Sigmoid colon (tissue), 6 donors: ENCODE measurements at regions not wholly inside any gene's neighbourhood (a gene's known extent, or its start where the extent isn't known, plus 50 kb on each side); places are given as distances from the start of the nearest gene placed in this dataset.

Source experiments
- DNase-seq: peaks from one replicate; pipeline ENCODE4 v3.0.0-alpha.2; 2019
- H3K27ac ChIP-seq, 4 donors: fragments of 200-600 bp; sonication (generic); one replicate each; pipeline ENCODE4 v1.5.1; 2016 to 2019; ENCODE audit warnings: mild to moderate bottlenecking in 1 of 4
- H3K27me3 ChIP-seq, 3 donors: fragments of 200-600 bp; sonication (generic); one replicate each; pipeline ENCODE4 v1.5.1; 2019; ENCODE audit warnings: mild to moderate bottlenecking in 1 of 3
- H3K36me3 ChIP-seq, 4 donors: fragments of 200-600 bp; sonication (generic); one replicate each; pipeline ENCODE4 v1.5.1; 2016 to 2019
- H3K4me1 ChIP-seq, 4 donors: fragments of 200-600 bp; sonication (generic); one replicate each; pipeline ENCODE4 v1.5.1; 2017 to 2019
- H3K4me3 ChIP-seq, 4 donors: fragments of 200-600 bp; sonication (generic); one replicate each; pipeline ENCODE4 v1.5.1; 2017 to 2019; ENCODE audit warnings: mild to moderate bottlenecking in 2 of 4, moderate library complexity in 1 of 4
- H3K9me3 ChIP-seq, 4 donors: fragments of 200-600 bp in 3 of 4; sonication (generic) in 3 of 4; one replicate each; pipeline versions ENCODE4 v1.5.1 to v1.6.1; 2013 to 2019
- EP300 ChIP-seq, 4 donors: sonication (generic); formaldehyde crosslinking; IDR thresholded peaks; one replicate each; pipeline ENCODE4 v1.6.1; 2017; ENCODE audit warnings: antibody characterized with exemption in 4 of 4
- POLR2A ChIP-seq, 2 donors: fragments of 450-650 bp; IDR thresholded peaks; one replicate each; pipeline ENCODE4 v1.6.1; 2016; ENCODE audit warnings: antibody characterized with exemption in 2 of 2, mild to moderate bottlenecking in 2 of 2, moderate library complexity in 2 of 2
- POLR2AphosphoS5 ChIP-seq, 4 donors: sonication (generic); formaldehyde crosslinking; IDR thresholded peaks; one replicate each; pipeline ENCODE4 v1.6.1; 2017; ENCODE audit warnings: antibody characterized with exemption in 4 of 4
- WGBS, 2 donors: extraction: QIAGEN DNeasy Blood & Tissue Kit; methylation state at CpG; one replicate each; pipeline ENCODE4 v1.1.7; 2013; 5-methylcytosine and 5-hydroxymethylcytosine counted together
- intact Hi-C: fragments of 100-400 bp; cut with DNase I; formaldehyde crosslinking; loops from one replicate; pipeline ENCODE4 v1.15.1; 2023
- TF ChIP-seq, protein P1 (sequence below), 4 experiments: fragments of 450-650 bp in 3 of 4; fragments of 200-600 bp in 1 of 4; IDR thresholded peaks; one replicate each; pipeline ENCODE4 v1.5.1; 2016 to 2019; ENCODE audit warnings: antibody characterized with exemption in 4 of 4, mild to moderate bottlenecking in 3 of 4, moderate library complexity in 2 of 4
- donor health status: healthy with polysubstance abuse.
- donor health status: healthy.

DNA sequence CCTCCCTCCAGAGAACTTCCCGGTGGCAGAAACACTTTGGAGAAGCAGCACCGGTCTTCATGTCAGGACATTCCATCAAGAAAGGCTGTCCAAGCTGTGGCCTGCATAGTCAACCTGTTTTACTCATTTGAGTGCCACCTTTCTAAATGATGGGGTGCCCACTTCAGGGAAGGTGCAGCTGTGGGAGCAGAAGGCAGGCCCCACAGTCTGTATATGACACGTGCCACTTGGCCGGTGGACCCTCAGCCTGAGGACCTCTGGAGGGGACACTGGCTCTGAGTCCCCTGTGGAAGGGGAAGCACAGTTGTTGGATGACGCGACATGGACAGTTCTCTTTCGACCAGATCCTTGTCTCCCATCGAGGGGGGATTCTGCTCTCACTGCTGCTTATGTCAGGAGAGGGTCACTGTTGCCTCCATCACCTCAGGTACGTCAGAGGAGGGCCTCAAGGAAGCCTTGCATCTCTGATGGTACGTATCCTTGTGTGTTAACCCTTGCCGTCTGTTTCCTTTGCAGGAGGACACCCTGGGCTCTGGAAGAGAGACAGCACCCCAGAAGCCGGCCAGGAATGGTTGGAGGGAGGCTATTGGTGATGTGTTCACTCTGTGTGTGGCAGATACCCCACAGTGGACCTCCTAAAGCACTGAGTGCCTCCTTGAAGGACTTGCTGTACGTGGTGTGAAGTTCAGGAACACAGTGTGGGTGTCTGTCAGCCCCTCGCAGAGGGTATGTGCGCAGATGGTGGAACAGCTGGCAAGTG lies 132.1 kb upstream of the RTL1 start:
- H3K4me3 ChIP-seq: no peak overlapping the region
- WGBS, 2 donors: 77 to 84% methylated on average over 15 of the region's 15 CpGs
- TF ChIP-seq POLR2A (IDR thresholded peaks at IDR 0.05) (no peak), EP300 (IDR thresholded peaks at IDR 0.05) (no peak), POLR2AphosphoS5 (IDR thresholded peaks at IDR 0.05) (no peak)
- TF ChIP-seq, protein P1, sequence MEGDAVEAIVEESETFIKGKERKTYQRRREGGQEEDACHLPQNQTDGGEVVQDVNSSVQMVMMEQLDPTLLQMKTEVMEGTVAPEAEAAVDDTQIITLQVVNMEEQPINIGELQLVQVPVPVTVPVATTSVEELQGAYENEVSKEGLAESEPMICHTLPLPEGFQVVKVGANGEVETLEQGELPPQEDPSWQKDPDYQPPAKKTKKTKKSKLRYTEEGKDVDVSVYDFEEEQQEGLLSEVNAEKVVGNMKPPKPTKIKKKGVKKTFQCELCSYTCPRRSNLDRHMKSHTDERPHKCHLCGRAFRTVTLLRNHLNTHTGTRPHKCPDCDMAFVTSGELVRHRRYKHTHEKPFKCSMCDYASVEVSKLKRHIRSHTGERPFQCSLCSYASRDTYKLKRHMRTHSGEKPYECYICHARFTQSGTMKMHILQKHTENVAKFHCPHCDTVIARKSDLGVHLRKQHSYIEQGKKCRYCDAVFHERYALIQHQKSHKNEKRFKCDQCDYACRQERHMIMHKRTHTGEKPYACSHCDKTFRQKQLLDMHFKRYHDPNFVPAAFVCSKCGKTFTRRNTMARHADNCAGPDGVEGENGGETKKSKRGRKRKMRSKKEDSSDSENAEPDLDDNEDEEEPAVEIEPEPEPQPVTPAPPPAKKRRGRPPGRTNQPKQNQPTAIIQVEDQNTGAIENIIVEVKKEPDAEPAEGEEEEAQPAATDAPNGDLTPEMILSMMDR (IDR thresholded peaks at IDR 0.05): no peak
- H3K36me3 ChIP-seq: no peaks in the 10 kb centered on the region
- peak; percentile 30 for DNase-seq
- intact Hi-C loops: no loop called here
- no peaks in the 10 kb centered on the region for H3K9me3 ChIP-seq
- no peak overlapping the region for H3K27ac ChIP-seq
- H3K27me3 ChIP-seq: no peaks in the 10 kb centered on the region
- H3K4me1 ChIP-seq: no peaks in the 10 kb centered on the region

DNA sequence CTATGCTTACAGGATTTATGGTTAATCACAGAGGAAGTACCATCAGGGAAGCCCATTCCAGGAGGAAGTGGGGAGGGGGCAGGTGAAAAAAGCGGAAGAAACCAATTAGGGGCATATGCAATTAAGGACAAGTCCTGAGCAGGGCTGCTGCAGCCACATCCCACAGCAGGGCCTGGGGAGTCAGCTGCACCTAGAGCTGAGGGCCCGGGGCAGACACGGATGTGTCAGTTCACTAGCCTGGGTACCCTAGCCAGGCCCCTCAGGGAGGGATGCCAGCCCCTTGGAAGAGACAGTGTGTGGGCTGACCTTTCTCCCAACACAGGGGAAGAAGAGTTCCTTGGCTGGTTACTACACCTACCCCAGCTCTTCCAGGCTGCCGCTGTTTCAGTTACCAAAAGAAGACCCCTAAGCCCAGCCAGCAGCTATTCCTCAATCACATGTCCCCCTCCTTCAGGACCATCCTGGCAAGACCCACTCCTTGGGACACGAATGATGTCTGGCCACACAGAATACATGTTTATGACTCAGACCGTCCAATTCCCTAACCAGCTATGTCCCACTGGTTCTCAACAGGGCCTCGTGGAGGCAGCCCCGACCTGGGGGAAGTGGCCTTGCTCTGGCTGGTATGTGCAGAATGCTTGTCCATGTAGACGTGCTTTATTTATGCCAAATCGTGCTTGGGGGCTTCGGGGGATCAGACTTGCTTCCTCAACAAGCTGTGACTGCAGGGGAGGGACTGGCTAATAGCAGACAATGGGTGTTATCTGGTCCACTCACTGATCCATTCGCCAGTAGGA lies 133.7 kb upstream of the RTL1 start:
- WGBS, 2 donors: 79 to 81% methylated on average over 12 of the region's 12 CpGs
- no peaks in the 10 kb centered on the region for H3K27me3 ChIP-seq
- H3K36me3 ChIP-seq: no peaks in the 10 kb centered on the region
- H3K27ac ChIP-seq: no peak overlapping the region
- intact Hi-C loops: no loop called here
- H3K4me1 ChIP-seq: no peaks in the 10 kb centered on the region
- no peak overlapping the region for H3K4me3 ChIP-seq
- TF ChIP-seq, protein P1 (IDR thresholded peaks at IDR 0.05): no peak
- no peak for TF ChIP-seq EP300 (IDR thresholded peaks at IDR 0.05)
- H3K9me3 ChIP-seq: no peaks in the 10 kb centered on the region
- DNase-seq: peak; percentile 44

DNA sequence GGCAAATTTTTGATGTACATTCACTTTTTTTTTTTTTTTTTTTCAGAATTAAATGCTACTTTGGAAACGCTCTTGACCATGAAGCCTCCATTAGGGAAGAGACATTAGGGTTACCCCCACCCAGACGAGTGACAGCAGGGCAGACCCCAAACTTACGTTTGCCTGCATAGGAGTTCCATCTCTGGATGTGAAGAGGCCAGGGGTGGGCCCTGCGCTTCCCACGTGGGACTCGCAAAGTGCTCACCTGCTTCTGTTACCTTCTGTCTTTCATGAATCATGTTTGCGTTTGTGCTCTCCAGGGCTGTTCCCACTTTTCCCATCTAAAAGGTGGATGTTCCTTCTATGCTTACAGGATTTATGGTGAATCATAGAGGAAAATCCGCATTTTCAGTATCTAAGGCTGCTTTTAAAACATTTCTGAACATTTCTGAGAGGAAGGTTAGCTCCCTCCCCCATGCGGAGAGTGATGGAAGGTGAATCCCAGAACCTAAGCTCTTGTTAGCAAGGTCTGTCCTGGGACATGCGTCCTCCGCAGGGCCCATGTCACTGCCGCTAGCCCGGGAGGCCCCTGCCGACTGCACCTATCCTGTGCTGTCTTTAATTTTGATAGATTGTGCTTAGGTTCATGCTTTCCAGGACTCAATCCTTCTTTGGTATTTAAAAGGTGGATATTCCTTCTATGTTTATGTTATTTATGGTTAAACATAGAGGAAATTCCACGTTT lies 135.7 kb upstream of the RTL1 start:
- H3K36me3 ChIP-seq: no peaks in the 10 kb centered on the region
- intact Hi-C loops: no loop called here
- 85 to 89% methylated on average over 15 of the region's 15 CpGs for WGBS, 2 donors

DNA sequence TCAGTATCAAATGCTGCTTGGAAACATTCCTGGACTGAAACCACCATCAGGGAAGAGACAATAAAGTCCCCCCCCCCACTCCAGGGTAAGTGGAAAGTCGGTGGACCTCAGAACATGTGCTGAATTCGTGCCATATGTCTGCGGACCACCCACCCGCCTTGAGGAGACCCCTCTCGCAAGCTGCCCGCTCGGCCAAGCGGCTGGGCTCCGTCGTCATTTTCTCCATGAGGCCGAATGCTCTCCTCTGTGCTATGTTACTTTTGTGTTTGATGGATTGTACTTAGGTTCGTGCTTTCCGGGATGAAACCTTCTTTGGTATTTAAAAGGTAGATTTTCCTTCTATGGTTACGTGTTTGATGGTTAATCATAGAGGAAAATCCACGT lies 136.2 kb upstream of the RTL1 start:
- Histone ChIP-seq H3K4me1 (no peaks in the 10 kb centered on the region), H3K27ac (no peak overlapping the region), H3K36me3 (no peaks in the 10 kb centered on the region), H3K4me3 (no peak overlapping the region), H3K27me3 (no peaks in the 10 kb centered on the region), H3K9me3 (no peaks in the 10 kb centered on the region)
- WGBS, 2 donors: 88 to 93% methylated on average over 15 of the region's 15 CpGs
- intact Hi-C loops: no loop called here
- no peak for TF ChIP-seq POLR2AphosphoS5 (IDR thresholded peaks at IDR 0.05)
- TF ChIP-seq, protein P1 (IDR thresholded peaks at IDR 0.05): no peak
- no peak for TF ChIP-seq EP300 (IDR thresholded peaks at IDR 0.05)
- TF ChIP-seq POLR2A (IDR thresholded peaks at IDR 0.05): no peak
- DNase-seq: peak; percentile 32

More for the DNA sequence above, 135.7 kb upstream of the RTL1 start:
- H3K27ac ChIP-seq: no peak overlapping the region
- no peaks in the 10 kb centered on the region for H3K4me1 ChIP-seq
- no peak for DNase-seq
- H3K27me3 ChIP-seq: no peaks in the 10 kb centered on the region
- no peaks in the 10 kb centered on the region for H3K9me3 ChIP-seq
- TF ChIP-seq, protein P1 (IDR thresholded peaks at IDR 0.05): no peak
- no peak for TF ChIP-seq EP300 (IDR thresholded peaks at IDR 0.05)
- no peak for TF ChIP-seq POLR2A (IDR thresholded peaks at IDR 0.05)
- no peak for TF ChIP-seq POLR2AphosphoS5 (IDR thresholded peaks at IDR 0.05)
- H3K4me3 ChIP-seq: no peak overlapping the region
